LNCaP clone FGC (cell line): ENCODE measurements at regions not wholly inside any gene's neighbourhood (a gene's known extent, or its start where the extent isn't known, plus 50 kb on each side); places are given as distances from the start of the nearest gene placed in this dataset.

Source experiments
- DNase-seq: peaks from one replicate; pipeline ENCODE4 v3.0.0-alpha.2; 2011; ENCODE audit warnings: low read depth
- H3K4me3 ChIP-seq: 2 replicates; pipeline ENCODE4 v1.5.1; 2011; ENCODE audit warnings: mild to moderate bottlenecking, low read depth, low read length, control low read depth
- TF ChIP-seq, protein P1 (sequence below): IDR thresholded peaks from 2 replicates; pipeline ENCODE4 v1.5.1; 2012; ENCODE audit warnings: mild to moderate bottlenecking; ENCODE audit not compliant: control insufficient read depth, insufficient read depth; ENCODE audit errors: extremely low read depth

DNA sequence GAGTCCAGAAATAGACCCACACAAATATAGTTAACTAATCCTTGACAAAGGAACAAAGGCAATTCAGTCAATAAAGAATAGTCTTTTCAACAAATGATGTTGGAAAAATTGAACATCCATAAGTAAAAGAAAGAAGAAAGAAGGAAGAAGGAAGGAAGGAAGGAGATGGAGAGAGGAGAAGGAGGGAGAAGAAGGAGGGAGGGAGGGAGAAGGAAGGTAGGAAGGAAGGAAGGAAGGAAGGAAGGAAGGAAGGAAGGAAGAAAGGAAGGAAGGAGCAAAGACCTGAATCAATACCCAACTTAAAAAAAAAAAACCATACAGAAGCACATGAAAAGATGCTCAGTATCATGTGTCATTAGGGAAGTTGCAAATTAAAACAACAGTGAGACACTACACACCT is 148.3 kb downstream of the ATL2 start:
- TF ChIP-seq, protein P1, sequence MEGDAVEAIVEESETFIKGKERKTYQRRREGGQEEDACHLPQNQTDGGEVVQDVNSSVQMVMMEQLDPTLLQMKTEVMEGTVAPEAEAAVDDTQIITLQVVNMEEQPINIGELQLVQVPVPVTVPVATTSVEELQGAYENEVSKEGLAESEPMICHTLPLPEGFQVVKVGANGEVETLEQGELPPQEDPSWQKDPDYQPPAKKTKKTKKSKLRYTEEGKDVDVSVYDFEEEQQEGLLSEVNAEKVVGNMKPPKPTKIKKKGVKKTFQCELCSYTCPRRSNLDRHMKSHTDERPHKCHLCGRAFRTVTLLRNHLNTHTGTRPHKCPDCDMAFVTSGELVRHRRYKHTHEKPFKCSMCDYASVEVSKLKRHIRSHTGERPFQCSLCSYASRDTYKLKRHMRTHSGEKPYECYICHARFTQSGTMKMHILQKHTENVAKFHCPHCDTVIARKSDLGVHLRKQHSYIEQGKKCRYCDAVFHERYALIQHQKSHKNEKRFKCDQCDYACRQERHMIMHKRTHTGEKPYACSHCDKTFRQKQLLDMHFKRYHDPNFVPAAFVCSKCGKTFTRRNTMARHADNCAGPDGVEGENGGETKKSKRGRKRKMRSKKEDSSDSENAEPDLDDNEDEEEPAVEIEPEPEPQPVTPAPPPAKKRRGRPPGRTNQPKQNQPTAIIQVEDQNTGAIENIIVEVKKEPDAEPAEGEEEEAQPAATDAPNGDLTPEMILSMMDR = no peak
- H3K4me3 ChIP-seq = no peak overlapping the region
- no peak for DNase-seq

DNA sequence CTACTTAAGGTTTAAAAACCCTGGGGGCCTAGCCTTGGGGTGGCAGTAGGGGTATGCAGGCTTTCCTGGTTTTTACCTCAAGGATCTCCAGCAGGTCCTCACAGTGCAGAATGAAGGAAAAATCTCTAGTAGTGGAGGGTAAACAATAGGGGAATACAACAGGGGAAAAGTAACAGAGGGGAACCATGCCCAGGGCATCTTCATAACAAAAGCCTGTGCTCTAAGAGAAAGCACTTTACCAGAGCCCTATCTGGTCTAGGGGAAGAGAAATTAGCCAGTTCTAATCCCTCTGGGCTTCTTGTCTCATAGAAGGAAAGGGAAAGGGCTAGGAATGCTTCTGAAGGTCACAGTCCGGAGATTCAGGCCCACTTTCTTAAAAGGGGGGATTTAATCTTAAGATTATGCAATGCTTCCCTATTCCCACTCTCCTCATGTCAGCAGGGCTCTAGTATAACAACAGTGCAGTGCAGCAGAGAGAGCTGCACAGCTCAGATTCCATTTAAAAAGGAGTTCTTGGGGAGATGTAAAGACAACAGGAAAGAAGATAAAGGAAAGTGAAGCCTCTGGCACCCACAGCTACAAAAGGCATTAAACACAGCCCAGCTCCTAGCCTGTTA is 149.0 kb upstream of the CYP1B1 start:
- no peak overlapping the region for H3K4me3 ChIP-seq
- TF ChIP-seq, protein P1 = no peak
- DNase-seq = no peak

DNA sequence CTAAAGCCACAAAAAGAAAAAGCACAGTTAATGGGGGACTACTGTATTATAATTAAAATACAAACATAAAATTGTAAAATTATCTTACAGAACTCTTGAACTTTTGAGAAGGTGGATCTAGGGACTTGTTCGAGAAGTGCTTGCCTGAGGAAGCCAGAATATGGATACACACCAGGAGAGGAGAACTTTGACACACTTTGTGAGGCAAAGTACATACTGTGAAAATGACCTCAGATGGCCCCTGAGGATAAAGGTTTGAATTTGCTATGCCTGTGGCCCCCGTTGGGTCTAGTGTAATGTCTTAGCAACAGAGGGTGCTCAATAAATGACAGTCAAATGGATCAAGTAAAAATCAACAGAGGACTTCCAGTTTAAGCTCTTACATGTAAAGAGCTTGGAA is 148.2 kb upstream of the CYP1B1 start:
- no peak for DNase-seq
- no peak overlapping the region for H3K4me3 ChIP-seq
- TF ChIP-seq, protein P1 = no peak

DNA sequence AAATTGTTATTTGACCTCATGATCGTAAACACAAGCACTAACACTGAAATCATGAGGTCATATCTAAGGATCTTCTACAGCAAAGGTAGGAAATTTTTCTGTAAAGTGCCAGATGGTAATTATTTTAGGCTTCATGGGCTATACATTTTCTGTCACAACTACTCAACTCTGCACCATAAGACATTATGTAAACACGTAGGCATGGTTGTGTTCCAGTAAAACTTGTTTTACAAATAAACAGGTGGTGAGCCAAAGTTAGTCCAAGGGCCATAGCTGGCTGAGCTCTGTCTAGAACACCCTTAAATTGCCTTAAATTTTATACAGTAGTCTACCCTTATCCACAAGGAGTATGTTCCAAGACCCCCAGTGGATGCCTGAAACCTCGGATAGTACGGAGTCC is 147.3 kb upstream of the CYP1B1 start:
- TF ChIP-seq, protein P1 = no peak
- no peak overlapping the region for H3K4me3 ChIP-seq
- peak; percentile 53 for DNase-seq

DNA sequence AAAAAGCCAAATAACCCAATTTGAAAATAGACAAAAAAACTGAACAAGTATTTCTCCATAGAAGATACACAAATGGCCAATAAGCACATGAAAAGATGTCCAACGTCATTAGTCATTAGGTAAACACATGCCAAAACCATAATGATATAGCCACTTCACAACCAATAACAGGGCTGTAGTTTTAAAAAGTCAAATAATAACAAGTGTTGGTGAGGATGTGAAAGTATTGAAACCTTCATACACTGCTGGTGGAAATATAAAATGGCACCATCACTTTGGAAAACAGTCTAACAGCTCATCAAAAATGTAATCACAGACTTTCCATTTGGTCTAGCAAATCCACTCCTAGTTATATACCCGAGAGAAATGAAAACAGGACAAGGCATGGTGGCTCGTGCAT is 144.2 kb upstream of the CYP1B1 start:
- TF ChIP-seq, protein P1 = no peak
- H3K4me3 ChIP-seq = no peak overlapping the region
- DNase-seq = no peak

DNA sequence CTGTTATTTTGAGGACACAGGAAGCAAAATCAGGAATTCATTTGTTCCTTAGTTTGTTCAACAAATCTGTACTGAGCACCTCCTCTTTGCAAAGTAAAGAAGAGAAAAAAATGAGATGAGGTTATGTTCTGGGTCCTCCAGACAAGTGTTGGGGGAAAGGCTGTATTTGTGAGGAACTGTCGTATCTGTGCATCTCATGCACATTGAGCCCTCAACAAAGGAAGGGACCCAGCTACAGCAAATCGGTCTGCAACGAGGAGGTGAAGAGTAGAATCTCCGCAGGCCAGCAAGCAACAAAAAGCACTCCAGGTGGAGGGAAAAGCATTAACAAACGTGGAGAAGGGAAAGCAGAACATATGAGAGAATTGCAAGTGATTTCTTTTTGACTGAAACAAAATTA is 143.0 kb upstream of the CYP1B1 start:
- TF ChIP-seq, protein P1 = no peak
- H3K4me3 ChIP-seq = no peak overlapping the region
- DNase-seq = no peak

DNA sequence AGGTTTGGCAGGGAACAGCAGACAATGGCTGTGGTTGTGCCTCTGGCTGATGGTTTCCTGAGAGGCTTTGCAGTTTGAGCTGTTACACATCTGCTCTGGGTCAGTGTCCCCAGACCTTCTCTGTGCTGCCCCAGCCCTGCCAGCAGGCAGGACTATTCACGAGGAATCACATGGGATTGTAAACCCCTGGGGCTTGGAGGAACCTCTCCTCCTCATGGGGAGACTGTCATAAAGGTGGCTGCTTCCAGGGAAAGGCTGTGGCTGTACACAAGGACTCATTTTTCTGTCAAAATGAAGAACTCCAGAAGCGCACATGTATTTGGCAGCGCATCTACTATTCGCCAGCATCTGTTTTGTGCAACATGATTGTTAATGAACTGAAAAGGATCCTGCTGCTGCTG is 142.6 kb upstream of the CYP1B1 start:
- TF ChIP-seq, protein P1 = no peak
- no peak overlapping the region for H3K4me3 ChIP-seq
- no peak for DNase-seq
